ENCODE measurements at regions not wholly inside any gene's neighbourhood (a gene's known extent, or its start where the extent isn't known, plus 50 kb on each side); places are given as distances from the start of the nearest gene placed in this dataset.

GRCh38 chr2:4122726-4123125, 419.4 kb downstream of the DCDC2C start:
- FAIRE-seq (no peak), ATAC-seq (no peak), DNase-seq (ENCODE audit: low read depth in 1 of 2, low spot score in 1 of 2) (no peak)
- peaks cover 2% of the 10 kb centered on the region; the same call in 1 of the 3 replicates for H3K9me3 ChIP-seq
- ChIA-PET POLR2A (no interaction called here), CTCF (no interaction called here)
- TF ChIP-seq EP300 (IDR thresholded peaks at IDR 0.05) (no peak), JUNB (IDR thresholded peaks at IDR 0.05) (no peak), REST (IDR thresholded peaks at IDR 0.05) (no peak), JUN (IDR thresholded peaks at IDR 0.05) (no peak), RARB (CRISPR knock-in tag; IDR thresholded peaks at IDR 0.05) (no peak), POLR2A (IDR thresholded peaks at IDR 0.05; ENCODE audit: low read length) (no peak)
- TF ChIP-seq, protein P1, sequence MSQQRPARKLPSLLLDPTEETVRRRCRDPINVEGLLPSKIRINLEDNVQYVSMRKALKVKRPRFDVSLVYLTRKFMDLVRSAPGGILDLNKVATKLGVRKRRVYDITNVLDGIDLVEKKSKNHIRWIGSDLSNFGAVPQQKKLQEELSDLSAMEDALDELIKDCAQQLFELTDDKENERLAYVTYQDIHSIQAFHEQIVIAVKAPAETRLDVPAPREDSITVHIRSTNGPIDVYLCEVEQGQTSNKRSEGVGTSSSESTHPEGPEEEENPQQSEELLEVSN (IDR thresholded peaks at IDR 0.05; ENCODE audit: borderline replicate concordance, low read depth): no peak
- 3% methylated on average over 1 of the region's 1 CpG for WGBS (ENCODE audit: missing lambda C conversion rate)
- H3K27ac ChIP-seq: no peak overlapping the region
- no peaks in the 10 kb centered on the region for H3K4me1 ChIP-seq
- H3K4me3 ChIP-seq: no peak overlapping the region
- no peak overlapping the region for H3K4me2 ChIP-seq

GRCh38 chr2:4130651-4131050, 427.3 kb downstream of the DCDC2C start:
- no peak overlapping the region for H3K4me2 ChIP-seq
- DNase-seq (ENCODE audit: low read depth in 1 of 2, low spot score in 1 of 2) (no peak), FAIRE-seq (no peak), ATAC-seq (no peak)
- H3K27ac ChIP-seq: no peak overlapping the region
- peaks cover 9% of the 10 kb centered on the region; the same call in 2 of the 3 replicates for H3K9me3 ChIP-seq
- H3K4me3 ChIP-seq: no peak overlapping the region
- no peaks in the 10 kb centered on the region for H3K4me1 ChIP-seq
- ChIA-PET POLR2A (no interaction called here), CTCF (no interaction called here)
- WGBS (ENCODE audit: missing lambda C conversion rate): 7% methylated on average over 1 of the region's 1 CpG
- TF ChIP-seq CEBPB (IDR thresholded peaks at IDR 0.05): no peak
- TF ChIP-seq RNF2 (IDR thresholded peaks at IDR 0.05; ENCODE audit: borderline replicate concordance, low read depth): no peak
- no peak for TF ChIP-seq NR3C1 (IDR thresholded peaks at IDR 0.05)
- TF ChIP-seq TFCP2L1 (CRISPR knock-in tag; IDR thresholded peaks at IDR 0.05): no peak

GRCh38 chr2:4134551-4135550, 431.5 kb downstream of the DCDC2C start:
- ATAC-seq: no peak
- ChIA-PET CTCF (no interaction called here), POLR2A (no interaction called here)
- DNase-seq (ENCODE audit: low read depth in 1 of 2, low spot score in 1 of 2): no peak
- Histone ChIP-seq H3K4me2 (no peak overlapping the region), H3K4me1 (no peaks in the 10 kb centered on the region), H3K27ac (no peak overlapping the region), H3K4me3 (no peak overlapping the region), H3K9me3 (peaks cover 9% of the 10 kb centered on the region; the same call in 2 of the 3 replicates)
- TF ChIP-seq PHF8 (IDR thresholded peaks at IDR 0.05; ENCODE audit: borderline replicate concordance, low read depth) (no peak), FOSB (CRISPR knock-in tag; IDR thresholded peaks at IDR 0.05) (no peak), NFE2L2 (conservative IDR thresholded peaks at IDR 0.05; ENCODE audit: low read length) (no peak), JUN (IDR thresholded peaks at IDR 0.05) (no peak), TFCP2L1 (CRISPR knock-in tag; IDR thresholded peaks at IDR 0.05) (no peak), MYC (IDR thresholded peaks at IDR 0.05; ENCODE audit: borderline replicate concordance, low read length) (no peak), ZFP36 (IDR thresholded peaks at IDR 0.05; ENCODE audit: borderline replicate concordance, partially characterized antibody) (no peak), MAX (IDR thresholded peaks at IDR 0.05) (no peak), GATA3 (IDR thresholded peaks at IDR 0.05; ENCODE audit: borderline replicate concordance) (no peak), POLR2AphosphoS2 (conservative IDR thresholded peaks at IDR 0.05; ENCODE audit: low read length) (no peak), KDM1A (IDR thresholded peaks at IDR 0.05; ENCODE audit: low read depth) (no peak), RFX5 (IDR thresholded peaks at IDR 0.05) (no peak)
- TF ChIP-seq, protein P2, sequence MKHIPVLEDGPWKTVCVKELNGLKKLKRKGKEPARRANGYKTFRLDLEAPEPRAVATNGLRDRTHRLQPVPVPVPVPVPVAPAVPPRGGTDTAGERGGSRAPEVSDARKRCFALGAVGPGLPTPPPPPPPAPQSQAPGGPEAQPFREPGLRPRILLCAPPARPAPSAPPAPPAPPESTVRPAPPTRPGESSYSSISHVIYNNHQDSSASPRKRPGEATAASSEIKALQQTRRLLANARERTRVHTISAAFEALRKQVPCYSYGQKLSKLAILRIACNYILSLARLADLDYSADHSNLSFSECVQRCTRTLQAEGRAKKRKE (CRISPR knock-in tag; IDR thresholded peaks at IDR 0.05; ENCODE audit: low read depth): no peak
- no peak for FAIRE-seq
- WGBS (ENCODE audit: missing lambda C conversion rate): 2% methylated on average over 8 of the region's 8 CpGs
